MG63 (cell line): ENCODE measurements at regions not wholly inside any gene's neighbourhood (a gene's known extent, or its start where the extent isn't known, plus 50 kb on each side); places are given as distances from the start of the nearest gene placed in this dataset.

Source experiments
- DNase-seq: peaks from one replicate; pipeline ENCODE4 v3.0.0-alpha.2; 2020
- H3K27me3 ChIP-seq: fragments of 250-450 bp; sonication (Bioruptor Pico); 2 replicates; pipeline ENCODE4 v1.5.1; 2020; ENCODE audit warnings: mild to moderate bottlenecking, moderate library complexity
- H3K36me3 ChIP-seq: fragments of 250-450 bp; sonication (Bioruptor Pico); 2 replicates; pipeline ENCODE4 v1.5.1; 2020; ENCODE audit warnings: mild to moderate bottlenecking, moderate library complexity
- H3K4me3 ChIP-seq: fragments of 250-450 bp; sonication (Bioruptor Pico); 2 replicates; pipeline ENCODE4 v1.5.1; 2020; ENCODE audit warnings: mild to moderate bottlenecking, moderate library complexity
- H3K9me3 ChIP-seq: fragments of 250-450 bp; sonication (Bioruptor Pico); 2 replicates; pipeline ENCODE4 v1.5.1; 2020; ENCODE audit warnings: mild to moderate bottlenecking, moderate library complexity

GRCh38 chr20:58571356-58571692, 56.1 kb upstream of the APCDD1L start:
- H3K27me3 ChIP-seq: no peaks in the 10 kb centered on the region
- no peak for DNase-seq
- no peaks in the 10 kb centered on the region for H3K9me3 ChIP-seq
- no peaks in the 10 kb centered on the region for H3K36me3 ChIP-seq
- no peak overlapping the region for H3K4me3 ChIP-seq

- no peak for DNase-seq
- Histone ChIP-seq H3K36me3 (no peaks in the 10 kb centered on the region), H3K4me3 (no peak overlapping the region), H3K9me3 (no peaks in the 10 kb centered on the region), H3K27me3 (no peaks in the 10 kb centered on the region)
Observed at GRCh38 chr20:58570204-58570859, 55.1 kb upstream of the APCDD1L start.

DNA sequence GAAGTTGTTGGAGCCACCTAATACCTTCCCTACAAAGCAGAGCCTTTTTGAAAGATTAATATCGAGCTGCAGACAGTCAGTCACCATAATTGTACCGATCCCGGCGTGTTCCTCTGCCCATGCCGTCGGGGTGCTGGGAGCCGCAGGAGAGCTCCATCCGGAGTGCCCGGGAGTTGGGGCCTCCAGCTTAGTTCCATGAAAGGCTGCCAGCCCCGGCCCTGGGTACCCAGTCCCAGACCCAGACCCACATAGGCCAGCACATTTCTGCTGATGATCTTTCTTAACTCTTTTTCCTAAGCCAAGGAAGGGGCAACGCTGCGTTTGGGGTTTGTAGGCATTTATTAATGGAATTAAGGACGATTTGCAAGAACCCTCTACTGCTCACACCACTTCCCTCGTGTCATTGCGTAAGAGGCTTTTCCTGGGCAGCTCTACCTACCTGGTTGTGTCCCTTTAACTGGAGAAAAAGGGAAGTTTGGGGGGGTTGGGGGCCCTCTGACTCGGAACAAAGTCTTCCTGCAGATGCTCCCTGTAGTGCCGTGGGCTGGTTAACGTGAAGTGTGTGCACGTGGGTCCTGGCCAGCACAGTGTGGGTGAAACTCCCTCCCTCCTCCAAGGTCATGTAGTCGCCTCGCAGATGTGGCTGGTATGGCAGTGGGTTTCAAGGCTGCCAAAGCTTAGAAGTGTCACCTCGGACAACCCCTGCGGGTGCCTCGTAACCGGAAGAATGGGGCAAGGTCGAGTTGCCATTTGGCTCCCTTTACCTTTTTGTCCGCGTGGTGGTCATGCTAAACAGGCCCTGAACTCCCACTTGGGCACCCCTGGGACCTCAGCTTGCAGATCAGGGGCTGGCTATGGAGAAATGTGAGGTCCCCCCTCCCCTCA, 54.3 kb upstream of the APCDD1L start:
- no peak for DNase-seq
- Histone ChIP-seq H3K27me3 (no peaks in the 10 kb centered on the region), H3K9me3 (no peaks in the 10 kb centered on the region), H3K36me3 (no peaks in the 10 kb centered on the region), H3K4me3 (no peak overlapping the region)

DNA sequence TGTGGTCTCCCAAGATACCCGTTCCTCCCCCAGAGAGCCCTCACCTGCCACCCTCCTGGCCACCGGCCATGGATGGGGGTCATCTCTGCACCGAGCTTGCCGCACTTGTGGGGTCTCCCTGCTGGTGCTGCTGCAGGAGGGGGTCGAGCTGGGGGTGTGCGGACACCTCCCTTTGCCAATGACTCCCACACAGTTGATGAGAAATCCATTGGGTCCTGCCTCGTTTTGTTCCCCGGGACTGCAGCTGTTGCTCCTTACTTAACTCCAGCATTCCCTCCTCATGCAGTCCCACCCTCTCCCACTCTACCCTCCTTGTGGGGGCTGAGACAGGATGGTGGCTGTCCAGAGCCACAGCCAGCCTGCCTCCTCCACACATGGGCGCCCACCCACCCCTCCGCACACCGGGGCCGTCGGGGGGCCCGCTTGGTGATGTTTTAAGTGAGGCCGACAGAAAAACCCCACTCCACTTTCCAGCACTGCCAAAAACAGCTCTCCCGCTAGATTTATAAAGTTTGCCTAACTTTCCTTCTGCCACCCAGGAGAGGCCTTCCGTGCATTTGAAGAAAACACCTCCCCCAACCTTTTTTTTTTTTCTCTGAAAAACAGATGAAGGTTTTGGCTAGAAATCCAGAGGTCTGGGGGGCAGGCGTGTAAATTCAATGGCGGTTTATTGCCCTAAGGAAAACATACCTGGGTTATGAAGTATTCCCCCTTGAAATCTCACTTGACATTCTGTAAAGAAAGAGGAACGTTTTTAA, 53.5 kb upstream of the APCDD1L start:
- H3K4me3 ChIP-seq: no peak overlapping the region
- no peaks in the 10 kb centered on the region for H3K9me3 ChIP-seq
- no peaks in the 10 kb centered on the region for H3K36me3 ChIP-seq
- DNase-seq: no peak
- H3K27me3 ChIP-seq: no peaks in the 10 kb centered on the region

- DNase-seq: no peak
- Histone ChIP-seq H3K9me3 (no peaks in the 10 kb centered on the region), H3K36me3 (no peaks in the 10 kb centered on the region), H3K27me3 (no peaks in the 10 kb centered on the region), H3K4me3 (no peak overlapping the region)
Observed at GRCh38 chr20:58568126-58568482, 52.9 kb upstream of the APCDD1L start.

DNA sequence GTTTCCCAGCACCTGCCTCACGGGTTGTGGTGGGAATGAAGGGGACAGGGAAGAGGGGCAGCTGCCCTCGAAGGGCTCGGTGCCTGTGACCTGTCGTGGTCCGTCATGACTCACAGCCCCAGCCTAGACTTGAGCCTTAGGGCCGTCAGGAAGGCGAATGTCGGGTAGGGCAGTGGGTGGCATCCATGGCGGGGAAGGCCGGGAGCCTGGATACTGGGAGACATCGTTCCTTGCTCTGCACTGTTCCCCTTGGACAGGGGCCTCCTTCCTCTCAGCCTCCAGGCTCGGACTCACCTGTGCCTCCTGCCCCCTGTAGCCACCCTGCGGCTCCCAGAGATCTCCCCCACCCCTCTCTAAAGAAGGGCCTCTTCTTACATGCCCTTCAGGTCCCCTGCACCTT, 52.2 kb upstream of the APCDD1L start:
- no peak overlapping the region for H3K4me3 ChIP-seq
- no peaks in the 10 kb centered on the region; the same call in 1 of the 2 replicates for H3K9me3 ChIP-seq
- no peaks in the 10 kb centered on the region for H3K36me3 ChIP-seq
- no peak for DNase-seq
- no peaks in the 10 kb centered on the region for H3K27me3 ChIP-seq

GRCh38 chr20:58566981-58567380, 51.8 kb upstream of the APCDD1L start:
- H3K36me3 ChIP-seq: no peaks in the 10 kb centered on the region
- no peak for DNase-seq
- H3K27me3 ChIP-seq: no peaks in the 10 kb centered on the region
- no peak overlapping the region for H3K4me3 ChIP-seq
- no peaks in the 10 kb centered on the region; the same call in 1 of the 2 replicates for H3K9me3 ChIP-seq

DNA sequence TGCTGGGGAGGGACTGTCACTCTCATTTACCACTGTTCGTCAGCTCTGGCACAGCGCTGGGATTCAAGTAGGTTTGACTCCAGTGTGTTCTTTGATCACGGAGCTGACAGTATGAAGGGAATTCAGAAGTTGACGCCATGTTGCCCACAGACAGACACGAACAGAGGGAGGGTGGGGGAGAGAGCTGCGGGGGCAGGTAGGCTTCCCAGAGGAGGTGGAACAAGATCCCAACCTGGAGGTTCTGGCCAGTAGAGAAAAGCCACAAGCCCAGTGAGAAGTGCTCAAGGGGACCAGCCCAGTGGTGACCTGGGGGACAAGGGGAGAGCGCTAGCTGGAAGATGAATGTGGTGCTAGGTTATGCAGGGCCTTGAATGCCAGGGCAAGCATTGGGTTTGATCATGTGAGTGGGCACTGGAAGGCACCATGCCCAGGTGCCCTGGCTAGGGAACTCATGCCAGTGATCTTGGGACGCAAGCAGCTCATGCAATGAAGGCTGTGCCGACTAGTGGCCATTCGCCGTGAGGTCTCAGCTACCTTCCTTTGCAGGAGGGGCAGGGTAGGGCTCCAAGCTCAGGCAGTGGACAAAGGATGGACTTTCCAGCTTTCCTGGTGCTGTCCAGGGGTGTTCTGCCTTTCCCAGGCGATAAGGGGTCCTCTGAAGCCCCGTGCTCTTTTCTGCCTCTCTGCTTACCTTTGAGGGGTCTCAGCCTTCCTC, 50.4 kb upstream of the APCDD1L start:
- H3K4me3 ChIP-seq: no peak overlapping the region

More for the DNA sequence above, 50.4 kb upstream of the APCDD1L start:
- Histone ChIP-seq H3K27me3 (no peaks in the 10 kb centered on the region), H3K36me3 (no peaks in the 10 kb centered on the region), H3K9me3 (no peaks in the 10 kb centered on the region; the same call in 1 of the 2 replicates)
- DNase-seq: no peak
